ENCODE measurements at regions not wholly inside any gene's neighbourhood (a gene's known extent, or its start where the extent isn't known, plus 50 kb on each side); places are given as distances from the start of the nearest gene placed in this dataset.

DNA sequence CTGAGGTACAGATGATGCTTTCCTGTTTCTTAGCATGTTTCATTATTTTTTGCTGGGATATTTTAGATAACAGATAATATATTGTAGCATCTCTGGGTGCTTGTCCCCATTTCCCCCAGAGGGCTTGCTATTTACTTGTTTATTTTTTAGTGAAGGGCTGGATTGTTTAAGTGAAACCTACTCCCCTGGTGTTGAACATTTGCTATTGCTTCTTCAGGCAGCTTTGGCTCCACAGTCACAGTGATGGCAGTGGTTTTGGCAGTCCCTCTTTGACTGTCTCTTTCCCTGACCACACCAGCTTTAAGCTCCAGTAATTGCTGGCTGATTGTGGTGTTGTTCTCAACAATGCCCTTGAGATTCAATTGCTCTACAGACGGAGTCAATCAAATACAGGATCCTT is 128.9 kb downstream of the KLF13 start:
- DNase-seq (ENCODE audit: low read depth): peak; percentile 71
- peak; percentile 45 for TF ChIP-seq CTCF (IDR thresholded peaks at IDR 0.05; ENCODE audit: insufficient read depth, low read depth, low read length, missing control alignments)

DNA sequence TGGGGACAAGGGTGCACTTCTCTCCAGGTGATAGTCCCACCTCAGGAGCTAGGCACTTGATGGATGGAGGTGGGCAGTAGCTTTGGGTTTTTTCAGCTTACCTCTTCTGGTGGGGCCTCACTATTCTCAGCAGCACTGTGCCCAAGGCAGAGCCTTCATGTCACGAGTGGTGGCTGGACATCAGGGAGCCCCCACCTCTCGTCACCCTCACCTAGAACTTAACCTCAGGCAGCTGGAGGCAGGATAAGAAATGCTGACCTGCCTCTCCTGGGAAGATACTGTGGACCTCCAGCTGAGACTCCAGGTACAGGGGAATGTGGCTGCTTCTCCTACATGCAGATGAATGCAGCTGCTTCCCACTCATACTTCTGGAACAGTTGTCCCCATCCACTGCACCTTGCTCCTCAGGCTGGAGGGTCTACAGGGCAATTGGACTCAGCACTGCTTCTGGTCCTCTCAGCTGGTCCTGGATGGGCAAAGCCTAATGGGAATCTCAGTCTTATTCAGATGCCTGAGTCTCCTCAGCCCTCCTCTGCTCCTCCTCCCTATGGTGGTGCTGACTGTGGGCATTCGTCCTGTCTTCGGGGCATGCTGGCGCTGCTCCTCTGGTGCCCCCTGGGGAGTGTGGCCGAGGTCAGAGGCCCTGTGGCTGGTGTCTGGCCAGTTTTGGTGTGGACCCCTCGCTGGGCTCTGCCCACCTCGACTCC is 129.9 kb downstream of the KLF13 start:
- no peak for TF ChIP-seq CTCF (IDR thresholded peaks at IDR 0.05; ENCODE audit: insufficient read depth, low read depth, low read length, missing control alignments)
- H3K4me3 ChIP-seq (ENCODE audit: low read depth, low read length): no peak overlapping the region
- DNase-seq (ENCODE audit: low read depth): no peak

More for the DNA sequence above, 128.9 kb downstream of the KLF13 start:
- no peak overlapping the region for H3K4me3 ChIP-seq (ENCODE audit: low read depth, low read length)

GRCh38 chr15:31457161-31457560 is 130.5 kb downstream of the KLF13 start:
- TF ChIP-seq CTCF (IDR thresholded peaks at IDR 0.05; ENCODE audit: insufficient read depth, low read depth, low read length, missing control alignments): no peak
- no peak for DNase-seq (ENCODE audit: low read depth)
- H3K4me3 ChIP-seq (ENCODE audit: low read depth, low read length): no peak overlapping the region

GRCh38 chr15:31457631-31458526 is 131.2 kb downstream of the KLF13 start:
- DNase-seq (ENCODE audit: low read depth): no peak
- TF ChIP-seq CTCF (IDR thresholded peaks at IDR 0.05; ENCODE audit: insufficient read depth, low read depth, low read length, missing control alignments): no peak
- H3K4me3 ChIP-seq (ENCODE audit: low read depth, low read length): no peak overlapping the region

DNA sequence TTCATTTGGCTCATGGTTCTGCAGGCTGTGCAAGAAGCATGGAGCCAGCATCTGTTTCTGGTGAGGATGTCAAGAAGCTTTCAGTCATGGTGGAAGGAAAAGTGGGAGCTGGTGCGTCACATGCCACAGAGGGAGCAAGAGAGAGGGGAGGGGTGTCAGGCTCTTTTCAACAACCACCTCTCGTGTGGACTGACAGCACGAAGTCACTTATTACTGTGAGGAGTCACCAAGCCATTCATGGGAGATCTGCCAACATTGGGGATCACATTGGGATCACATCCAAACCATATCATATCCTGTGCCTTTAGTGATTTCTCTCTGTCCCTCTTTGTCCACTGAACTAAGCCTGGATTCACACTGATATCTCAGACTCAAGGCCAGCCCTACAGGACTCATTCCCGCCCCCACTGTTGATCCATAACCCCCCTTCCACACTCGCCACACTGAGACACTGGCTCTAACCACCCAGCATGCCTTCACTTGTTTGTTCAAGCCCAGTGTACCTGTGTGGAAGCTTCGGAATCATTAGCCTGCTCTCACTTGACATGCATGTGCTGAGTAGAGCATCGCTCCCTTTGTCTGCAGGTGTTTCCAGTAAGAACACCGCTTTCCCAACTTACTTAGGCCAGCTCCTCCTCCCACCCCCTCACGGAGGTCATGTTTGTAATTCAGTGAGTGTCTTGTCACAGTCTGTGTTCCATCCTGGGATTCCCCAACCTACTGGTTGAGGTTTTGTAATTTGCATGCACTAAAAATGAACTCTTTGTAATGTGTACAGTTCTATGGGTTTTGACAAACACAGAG is 132.2 kb downstream of the KLF13 start:
- peak overlapping the region; percentile 41 for H3K4me3 ChIP-seq (ENCODE audit: low read depth, low read length)
- no peak for TF ChIP-seq CTCF (IDR thresholded peaks at IDR 0.05; ENCODE audit: insufficient read depth, low read depth, low read length, missing control alignments)
- DNase-seq (ENCODE audit: low read depth): peak; percentile 89

GRCh38 chr15:31459400-31459748 is 132.7 kb downstream of the KLF13 start:
- no peak for DNase-seq (ENCODE audit: low read depth)
- H3K4me3 ChIP-seq (ENCODE audit: low read depth, low read length): peak overlapping the region; percentile 41
- TF ChIP-seq CTCF (IDR thresholded peaks at IDR 0.05; ENCODE audit: insufficient read depth, low read depth, low read length, missing control alignments): no peak
